Neural progenitor cell (in vitro differentiated cells): ENCODE measurements at regions not wholly inside any gene's neighbourhood (a gene's known extent, or its start where the extent isn't known, plus 50 kb on each side); places are given as distances from the start of the nearest gene placed in this dataset.

Experiments used
- DNase-seq: peaks from one replicate; pipeline ENCODE4 v3.0.0-alpha.2; 2016; ENCODE audit warnings: low spot score
- H2AFZ ChIP-seq: fragments of 200-600 bp; sonication (generic); replicated peaks from 2 replicates; pipeline ENCODE4 v1.6.1; 2016; ENCODE audit warnings: antibody characterized with exemption
- H3F3A ChIP-seq: fragments of 200-600 bp; sonication (generic); 2 replicates; pipeline ENCODE4 v1.6.1; 2016; ENCODE audit warnings: antibody characterized with exemption, low read depth
- H3K27ac ChIP-seq: fragments of 200-600 bp; sonication (generic); 2 replicates; pipeline ENCODE4 v1.5.1; 2016; ENCODE audit warnings: mild to moderate bottlenecking
- H3K27me3 ChIP-seq: fragments of 200-600 bp; sonication (generic); 2 replicates; pipeline ENCODE4 v1.6.1; 2016; ENCODE audit warnings: mild to moderate bottlenecking, moderate library complexity
- H3K36me3 ChIP-seq: fragments of 200-600 bp; sonication (generic); 2 replicates; pipeline ENCODE4 v1.5.1; 2016
- H3K4me1 ChIP-seq: fragments of 200-600 bp; sonication (generic); 2 replicates; pipeline ENCODE4 v1.6.1; 2016; ENCODE audit warnings: mixed run types
- H3K4me2 ChIP-seq: fragments of 200-600 bp; sonication (generic); 2 replicates; pipeline ENCODE4 v1.6.1; 2016
- H3K4me3 ChIP-seq: fragments of 200-600 bp; sonication (generic); 2 replicates; pipeline ENCODE4 v1.5.1; 2016
- H3K79me2 ChIP-seq: fragments of 200-600 bp; sonication (generic); 2 replicates; pipeline ENCODE4 v1.6.1; 2016; ENCODE audit warnings: low read depth
- H3K9ac ChIP-seq: fragments of 200-600 bp; sonication (generic); 2 replicates; pipeline ENCODE4 v1.6.1; 2016
- H3K9me3 ChIP-seq: fragments of 200-600 bp; sonication (generic); 2 replicates; pipeline ENCODE4 v1.5.1; 2016; ENCODE audit warnings: low read depth
- H4K20me1 ChIP-seq: fragments of 200-600 bp; sonication (generic); 2 replicates; pipeline ENCODE4 v1.6.1; 2016; ENCODE audit warnings: low read depth
- H3K27ac Mint-ChIP-seq: 3 replicates; pipeline ENCODE4 v1.8.0; 2021; ENCODE audit warnings: mixed read lengths
- H3K27me3 Mint-ChIP-seq: 2 replicates; pipeline ENCODE4 v1.8.0; 2022; ENCODE audit warnings: low read depth, mild to moderate bottlenecking, inconsistent platforms, moderate library complexity, mixed read lengths; ENCODE audit not compliant: insufficient read depth
- H3K36me3 Mint-ChIP-seq: 3 replicates; pipeline ENCODE4 v1.8.0; 2021; ENCODE audit warnings: mixed read lengths
- H3K4me1 Mint-ChIP-seq: 3 replicates; pipeline ENCODE4 v1.8.0; 2021; ENCODE audit warnings: mixed read lengths
- H3K4me3 Mint-ChIP-seq: 3 replicates; pipeline ENCODE4 v1.8.0; 2021; ENCODE audit warnings: mild to moderate bottlenecking, moderate library complexity, mixed read lengths
- H3K9me3 Mint-ChIP-seq: 3 replicates; pipeline ENCODE4 v1.8.0; 2020; ENCODE audit warnings: mixed read lengths
- CTCF ChIP-seq: fragments of 200-600 bp; sonication (generic); IDR thresholded peaks from 2 replicates; pipeline ENCODE4 v1.5.1; 2017; ENCODE audit warnings: antibody characterized with exemption, mild to moderate bottlenecking
- EZH2 ChIP-seq: fragments of 200-600 bp; sonication (generic); IDR thresholded peaks from 2 replicates; pipeline ENCODE4 v1.6.1; 2017; ENCODE audit warnings: antibody characterized with exemption, mild to moderate bottlenecking, moderate library complexity
- EZH2phosphoT487 ChIP-seq: fragments of 200-600 bp; sonication (generic); IDR thresholded peaks from 2 replicates; pipeline ENCODE4 v1.6.1; 2017; ENCODE audit warnings: antibody characterized with exemption

DNA sequence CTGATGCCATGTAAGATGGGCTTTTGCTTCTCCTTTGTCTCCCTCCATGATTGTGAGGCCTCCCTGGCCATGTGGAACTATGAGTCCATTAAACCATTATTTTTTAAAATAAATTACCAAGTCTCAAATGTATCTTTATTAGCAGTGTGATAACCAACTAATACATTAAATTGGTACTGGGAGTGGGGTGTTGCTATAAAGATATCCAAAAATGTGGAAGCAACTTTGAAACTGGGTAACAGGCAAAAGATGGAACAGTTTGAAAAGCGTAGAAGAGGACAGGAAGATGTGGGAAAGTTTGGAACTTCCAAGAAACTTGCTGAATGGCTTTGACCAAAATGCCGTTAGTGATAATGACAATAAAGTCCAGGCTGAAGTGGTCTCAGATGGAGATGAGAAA, 526.7 kb downstream of the SH3BGRL start:
- Histone ChIP-seq H3K36me3 (no peaks in the 10 kb centered on the region), H3K9me3 (peaks cover 48% of the 10 kb centered on the region), H4K20me1 (no peaks in the 10 kb centered on the region), H2AFZ (no peak overlapping the region), H3K27me3 (no peaks in the 10 kb centered on the region), H3K4me1 (no peaks in the 10 kb centered on the region), H3F3A (no peaks in the 10 kb centered on the region), H3K27ac (no peak overlapping the region), H3K9ac (no peak overlapping the region), H3K4me3 (no peak overlapping the region), H3K4me2 (no peak overlapping the region), H3K79me2 (no peaks in the 10 kb centered on the region)
- Mint-ChIP-seq H3K9me3 (peaks cover 33% of the 10 kb centered on the region), H3K4me3 (no peak overlapping the region), H3K36me3 (no peaks in the 10 kb centered on the region), H3K27ac (no peak overlapping the region), H3K4me1 (no peaks in the 10 kb centered on the region), H3K27me3 (no peaks in the 10 kb centered on the region)
- no peak for TF ChIP-seq CTCF
- TF ChIP-seq EZH2, result no peak
- TF ChIP-seq EZH2phosphoT487, result no peak
- no peak for DNase-seq

- H3K4me3 Mint-ChIP-seq, result no peak overlapping the region
- no peak overlapping the region for H3K27ac Mint-ChIP-seq
- H3K36me3 ChIP-seq, result no peaks in the 10 kb centered on the region
- no peak overlapping the region for H3K4me3 ChIP-seq
- DNase-seq, result no peak
- H3K36me3 Mint-ChIP-seq, result no peaks in the 10 kb centered on the region
- no peak overlapping the region for H3K9ac ChIP-seq
- H4K20me1 ChIP-seq, result no peaks in the 10 kb centered on the region
- no peaks in the 10 kb centered on the region for H3K27me3 ChIP-seq
- peaks cover 33% of the 10 kb centered on the region for H3K9me3 Mint-ChIP-seq
- TF ChIP-seq EZH2phosphoT487, result no peak
- TF ChIP-seq CTCF, result no peak
- TF ChIP-seq EZH2, result no peak
- H3K4me1 ChIP-seq, result no peaks in the 10 kb centered on the region
- no peak overlapping the region for H2AFZ ChIP-seq
- H3K9me3 ChIP-seq, result peaks cover 48% of the 10 kb centered on the region
- no peak overlapping the region for H3K4me2 ChIP-seq
- H3K27ac ChIP-seq, result no peak overlapping the region
- no peaks in the 10 kb centered on the region for H3K79me2 ChIP-seq
- H3K4me1 Mint-ChIP-seq, result no peaks in the 10 kb centered on the region
- H3F3A ChIP-seq, result no peaks in the 10 kb centered on the region
- no peaks in the 10 kb centered on the region for H3K27me3 Mint-ChIP-seq
These were observed 527.4 kb downstream of the SH3BGRL start for GRCh38 chrX:81729269-81729777.

DNA sequence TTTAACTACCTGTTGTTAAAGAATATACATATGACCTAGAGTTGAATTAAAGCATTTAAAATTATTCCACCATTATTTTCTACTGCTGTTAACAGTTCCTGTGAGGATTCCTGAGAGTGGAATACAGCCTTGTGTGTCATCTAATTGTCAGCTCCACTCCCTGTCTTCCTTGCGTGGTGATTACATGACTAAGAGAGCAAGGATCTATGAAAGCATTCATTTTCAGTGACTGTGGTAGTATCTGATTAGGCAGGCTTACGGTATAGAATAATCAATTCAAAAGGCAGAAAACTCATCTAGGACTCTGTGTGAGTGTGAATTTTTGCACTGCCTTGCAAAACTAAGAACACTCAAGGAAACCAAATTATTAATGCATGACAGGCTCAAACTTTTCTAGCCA, 577.8 kb downstream of the SH3BGRL start:
- Histone ChIP-seq H3K9me3 (peaks cover 13% of the 10 kb centered on the region), H3K79me2 (no peaks in the 10 kb centered on the region), H3F3A (no peaks in the 10 kb centered on the region), H3K4me3 (no peak overlapping the region), H3K4me1 (no peaks in the 10 kb centered on the region), H3K4me2 (no peak overlapping the region), H3K36me3 (no peaks in the 10 kb centered on the region), H2AFZ (no peak overlapping the region), H3K9ac (no peak overlapping the region), H3K27ac (no peak overlapping the region), H4K20me1 (no peaks in the 10 kb centered on the region), H3K27me3 (no peaks in the 10 kb centered on the region)
- Mint-ChIP-seq H3K27me3 (no peaks in the 10 kb centered on the region), H3K4me3 (no peak overlapping the region), H3K27ac (no peak overlapping the region), H3K4me1 (no peaks in the 10 kb centered on the region), H3K9me3 (peaks cover 10% of the 10 kb centered on the region), H3K36me3 (no peaks in the 10 kb centered on the region)
- TF ChIP-seq EZH2, result no peak
- TF ChIP-seq EZH2phosphoT487, result no peak
- TF ChIP-seq CTCF, result no peak
- DNase-seq, result no peak
